ENCODE measurements at regions not wholly inside any gene's neighbourhood (a gene's known extent, or its start where the extent isn't known, plus 50 kb on each side); places are given as distances from the start of the nearest gene placed in this dataset.
A peak's percentile ranks its signal among the peaks of the same experiment; 100 is the strongest.

- TF ChIP-seq CTCF (IDR thresholded peaks at IDR 0.05) (no peak), POLR2A (IDR thresholded peaks at IDR 0.05) (no peak), POLR2AphosphoS5 (IDR thresholded peaks at IDR 0.05) (peak; percentile 83)
Observed at GRCh38 chr5:105882956-105883481, 1787.7 kb downstream of the EFNA5 start.
